Keratinocyte (primary cell): ENCODE measurements at regions not wholly inside any gene's neighbourhood (a gene's known extent, or its start where the extent isn't known, plus 50 kb on each side); places are given as distances from the start of the nearest gene placed in this dataset.

Experiments used
- DNase-seq: peaks from one replicate; pipeline ENCODE4 v3.0.0-alpha.2; 2011; ENCODE audit warnings: low read depth, missing footprints, low spot score
- FAIRE-seq: peaks from 2 replicates; lab custom pipeline; 2011; peaks lifted over from hg19 to GRCh38; lab: Jason Lieb, UNC
- H2AFZ ChIP-seq: 2 replicates; pipeline ENCODE4 v1.6.0; 2012; ENCODE audit warnings: low read length, control low read depth, inconsistent platforms; ENCODE audit not compliant: control insufficient read depth
- H3K27ac ChIP-seq: 2 replicates; pipeline ENCODE4 v1.5.1; 2011; ENCODE audit warnings: low read length; ENCODE audit not compliant: control insufficient read depth, insufficient read depth
- H3K27me3 ChIP-seq: 3 replicates; pipeline ENCODE4 v1.6.0; 2011; ENCODE audit warnings: low read length; ENCODE audit not compliant: control insufficient read depth, insufficient read depth; ENCODE audit errors: extremely low read depth
- H3K36me3 ChIP-seq, 2 experiments: 2 replicates in 1 of 2; 3 replicates in 1 of 2; pipeline ENCODE4 v1.5.1; 2011; ENCODE audit warnings: low read length in 2 of 2, mild to moderate bottlenecking in 1 of 2; ENCODE audit not compliant: control insufficient read depth in 2 of 2, insufficient read depth in 2 of 2; ENCODE audit errors: extremely low read depth in 1 of 2
- H3K4me1 ChIP-seq: 3 replicates; pipeline ENCODE4 v1.5.1; 2011; ENCODE audit warnings: low read length; ENCODE audit not compliant: control insufficient read depth, insufficient read depth; ENCODE audit errors: extremely low read depth
- H3K4me2 ChIP-seq: 3 replicates; pipeline ENCODE4 v1.6.0; 2011; ENCODE audit warnings: low read depth, low read length; ENCODE audit not compliant: control insufficient read depth, insufficient read depth; ENCODE audit errors: extremely low read depth
- H3K4me3 ChIP-seq, 3 experiments: fragments of 200-600 bp in 1 of 3; sonication (generic) in 1 of 3; 2 replicates in 2 of 3; 3 replicates in 1 of 3; pipeline ENCODE4 v1.5.1; 2011 to 2016; ENCODE audit warnings: low read length in 3 of 3, mild to moderate bottlenecking in 3 of 3, control low read depth in 2 of 3, inconsistent platforms in 1 of 3, low read depth in 1 of 3, mixed read lengths in 1 of 3, mixed run types in 1 of 3, moderate library complexity in 1 of 3; ENCODE audit not compliant: control insufficient read depth in 2 of 3, insufficient read depth in 2 of 3; ENCODE audit errors: extremely low read depth in 1 of 3
- H3K79me2 ChIP-seq: 2 replicates; pipeline ENCODE4 v1.6.0; 2012; ENCODE audit warnings: low read length; ENCODE audit not compliant: control insufficient read depth, insufficient read depth
- H3K9ac ChIP-seq: 3 replicates; pipeline ENCODE4 v1.6.0; 2011; ENCODE audit warnings: low read length; ENCODE audit not compliant: control insufficient read depth, insufficient read depth; ENCODE audit errors: extremely low read depth
- H3K9me1 ChIP-seq: 3 replicates; pipeline ENCODE4 v1.6.0; 2011; ENCODE audit warnings: low read length; ENCODE audit not compliant: control insufficient read depth, insufficient read depth; ENCODE audit errors: extremely low read depth
- H3K9me3 ChIP-seq: 2 replicates; pipeline ENCODE4 v1.5.1; 2012; ENCODE audit warnings: low read depth, low read length; ENCODE audit not compliant: control insufficient read depth
- H4K20me1 ChIP-seq: 3 replicates; pipeline ENCODE4 v1.6.0; 2011; ENCODE audit warnings: low read length; ENCODE audit not compliant: control insufficient read depth, insufficient read depth; ENCODE audit errors: extremely low read depth
- CTCF ChIP-seq, 3 experiments: IDR thresholded peaks in 1 of 3; conservative IDR thresholded peaks in 1 of 3; optimal IDR thresholded peaks in 1 of 3; 2 replicates in 2 of 3; 3 replicates in 1 of 3; pipeline versions ENCODE3 to v1.5.1; 2011; ENCODE audit warnings: low read length in 3 of 3, mild to moderate bottlenecking in 3 of 3, moderate library complexity in 2 of 3, control low read depth in 1 of 3, inconsistent platforms in 1 of 3; ENCODE audit not compliant: insufficient read depth in 2 of 3; ENCODE audit errors: extremely low read depth in 1 of 3
- EZH2 ChIP-seq: IDR thresholded peaks from one replicate; pipeline ENCODE4 v1.6.1; 2012; ENCODE audit warnings: inconsistent platforms, mild to moderate bottlenecking, low read length, moderate library complexity
- dilution Hi-C: fragments of 300-500 bp; cut with MboI; formaldehyde crosslinking; loops from one replicate; pipeline ENCODE4 v1.7.0; 2020; ENCODE audit warnings: low sequenced_read_pairs; ENCODE audit not compliant: extremely low pct_ligation_motif_present

- no peaks in the 10 kb centered on the region for H3K9me1 ChIP-seq
- H3K27ac ChIP-seq = no peak overlapping the region
- no peaks in the 10 kb centered on the region for H4K20me1 ChIP-seq
- dilution Hi-C loops = no loop called here
- no peak overlapping the region for H3K9ac ChIP-seq
- H3K27me3 ChIP-seq = no peaks in the 10 kb centered on the region
- H2AFZ ChIP-seq = no peak overlapping the region
- H3K36me3 ChIP-seq = no peaks in the 10 kb centered on the region
- no peak for FAIRE-seq
- H3K4me3 ChIP-seq = no peak overlapping the region
- H3K9me3 ChIP-seq = peaks cover 4% of the 10 kb centered on the region
- TF ChIP-seq CTCF (optimal IDR thresholded peaks at IDR 0.05 in 1 of 3, IDR thresholded peaks at IDR 0.05 in 1 of 3, conservative IDR thresholded peaks at IDR 0.05 in 1 of 3; ENCODE audit: extremely low read depth in 1 of 3, insufficient read depth in 2 of 3, low read length in 3 of 3) (no peak), EZH2 (no peak)
- H3K4me2 ChIP-seq = no peak overlapping the region
- DNase-seq = no peak
- no peaks in the 10 kb centered on the region for H3K79me2 ChIP-seq
- peaks cover 6% of the 10 kb centered on the region for H3K4me1 ChIP-seq
Measured at GRCh38 chr22:47325249-47325648, 562.8 kb downstream of the TBC1D22A start.

GRCh38 chr22:47324435-47324990, 562.1 kb downstream of the TBC1D22A start:
- Histone ChIP-seq H2AFZ (no peak overlapping the region), H4K20me1 (no peaks in the 10 kb centered on the region), H3K4me2 (no peak overlapping the region), H3K9ac (no peak overlapping the region), H3K4me3 (no peak overlapping the region), H3K9me1 (no peaks in the 10 kb centered on the region), H3K36me3 (no peaks in the 10 kb centered on the region), H3K27me3 (no peaks in the 10 kb centered on the region), H3K27ac (no peak overlapping the region), H3K4me1 (peaks cover 4% of the 10 kb centered on the region), H3K79me2 (no peaks in the 10 kb centered on the region), H3K9me3 (peaks cover 3% of the 10 kb centered on the region)
- no peak for FAIRE-seq
- dilution Hi-C loops = no loop called here
- TF ChIP-seq CTCF (optimal IDR thresholded peaks at IDR 0.05 in 1 of 3, IDR thresholded peaks at IDR 0.05 in 1 of 3, conservative IDR thresholded peaks at IDR 0.05 in 1 of 3; ENCODE audit: extremely low read depth in 1 of 3, insufficient read depth in 2 of 3, low read length in 3 of 3) = no peak
- TF ChIP-seq EZH2 = no peak
- no peak for DNase-seq
